H9 (cell line): ENCODE measurements at regions not wholly inside any gene's neighbourhood (a gene's known extent, or its start where the extent isn't known, plus 50 kb on each side); places are given as distances from the start of the nearest gene placed in this dataset.

ENCODE experiments used
- DNase-seq: peaks from one replicate; pipeline ENCODE4 v3.0.0-alpha.2; 2017
- H2AFZ ChIP-seq: one replicate; pipeline ENCODE4 v1.6.1; 2013; ENCODE audit warnings: mild to moderate bottlenecking, low read length, control low read depth, moderate library complexity
- H2AK5ac ChIP-seq: 2 replicates; pipeline ENCODE4 v1.6.1; 2013; ENCODE audit warnings: low read length, control low read depth, mixed read lengths; ENCODE audit not compliant: insufficient read length
- H2BK120ac ChIP-seq: one replicate; pipeline ENCODE4 v1.6.1; 2013; ENCODE audit warnings: low read depth, mild to moderate bottlenecking, low read length, control low read depth, inconsistent platforms; ENCODE audit not compliant: poor library complexity, severe bottlenecking
- H2BK12ac ChIP-seq: 2 replicates; pipeline ENCODE4 v1.6.1; 2013; ENCODE audit warnings: low read length, control low read depth, mixed read lengths, low read depth; ENCODE audit not compliant: insufficient read length
- H2BK15ac ChIP-seq: 2 replicates; pipeline ENCODE4 v1.6.1; 2013; ENCODE audit warnings: low read depth, low read length, control low read depth
- H2BK20ac ChIP-seq: one replicate; pipeline ENCODE4 v1.6.1; 2013; ENCODE audit warnings: low read depth, mild to moderate bottlenecking, low read length, control low read depth, inconsistent platforms; ENCODE audit not compliant: poor library complexity, severe bottlenecking
- H2BK5ac ChIP-seq: 2 replicates; pipeline ENCODE4 v1.6.1; 2013; ENCODE audit warnings: low read length, control low read depth, mixed read lengths; ENCODE audit not compliant: insufficient read length
- H3K14ac ChIP-seq: 2 replicates; pipeline ENCODE4 v1.6.1; 2013; ENCODE audit warnings: low read length, control low read depth; ENCODE audit not compliant: insufficient read depth
- H3K18ac ChIP-seq: 2 replicates; pipeline ENCODE4 v1.6.1; 2013; ENCODE audit warnings: low read depth, mild to moderate bottlenecking, mixed read lengths, low read length, control low read depth; ENCODE audit not compliant: insufficient read length
- H3K23ac ChIP-seq: 2 replicates; pipeline ENCODE4 v1.6.1; 2013; ENCODE audit warnings: low read length, control low read depth, mixed read lengths, low read depth; ENCODE audit not compliant: insufficient read length
- H3K23me2 ChIP-seq: 2 replicates; pipeline ENCODE4 v1.6.1; 2013; ENCODE audit warnings: low read depth, mild to moderate bottlenecking, mixed read lengths, low read length, control low read depth; ENCODE audit not compliant: insufficient read length, poor library complexity, severe bottlenecking
- H3K27ac ChIP-seq: 2 replicates; pipeline ENCODE4 v1.5.1; 2013; ENCODE audit warnings: low read length, control low read depth, mixed read lengths, low read depth; ENCODE audit not compliant: insufficient read length
- H3K27me3 ChIP-seq: 2 replicates; pipeline ENCODE4 v1.6.1; 2013; ENCODE audit warnings: low read length, control low read depth, inconsistent platforms; ENCODE audit not compliant: insufficient read depth
- H3K4ac ChIP-seq: 2 replicates; pipeline ENCODE4 v1.6.1; 2013; ENCODE audit warnings: low read depth, mild to moderate bottlenecking, control low read depth, inconsistent platforms, low read length, moderate library complexity
- H3K4me1 ChIP-seq: 2 replicates; pipeline ENCODE4 v1.6.1; 2013; ENCODE audit warnings: low read length, control low read depth, inconsistent platforms; ENCODE audit not compliant: insufficient read depth
- H3K4me2 ChIP-seq: 2 replicates; pipeline ENCODE4 v1.6.1; 2013; ENCODE audit warnings: low read length, control low read depth, mixed read lengths; ENCODE audit not compliant: insufficient read length, insufficient read depth
- H3K56ac ChIP-seq: 2 replicates; pipeline ENCODE4 v1.6.1; 2013; ENCODE audit warnings: low read depth, mild to moderate bottlenecking, mixed read lengths, low read length, control low read depth; ENCODE audit not compliant: insufficient read length
- H3K79me1 ChIP-seq: 2 replicates; pipeline ENCODE4 v1.6.1; 2013; ENCODE audit warnings: low read depth, mild to moderate bottlenecking, moderate library complexity, low read length, control low read depth, inconsistent platforms; ENCODE audit not compliant: insufficient read depth, poor library complexity, severe bottlenecking
- H3K79me2 ChIP-seq: 2 replicates; pipeline ENCODE4 v1.6.1; 2013; ENCODE audit warnings: low read length, control low read depth, inconsistent platforms; ENCODE audit not compliant: insufficient read depth
- H3K9ac ChIP-seq: 2 replicates; pipeline ENCODE4 v1.6.1; 2013; ENCODE audit warnings: low read length, control low read depth, mixed read lengths; ENCODE audit not compliant: insufficient read length; ENCODE audit errors: extremely low read depth
- H3K9me3 ChIP-seq: one replicate; pipeline ENCODE4 v1.6.1; 2013; ENCODE audit warnings: low read depth, low read length, inconsistent platforms; ENCODE audit not compliant: control insufficient read depth
- H3T11ph ChIP-seq: one replicate; pipeline ENCODE4 v1.6.1; 2013; ENCODE audit warnings: mild to moderate bottlenecking, low read length, control low read depth, inconsistent platforms
- H4K20me1 ChIP-seq: one replicate; pipeline ENCODE4 v1.6.1; 2013; ENCODE audit not compliant: control insufficient read depth, insufficient read length, insufficient read depth
- H4K5ac ChIP-seq: 2 replicates; pipeline ENCODE4 v1.6.1; 2013; ENCODE audit warnings: low read depth, mild to moderate bottlenecking, mixed read lengths, low read length, control low read depth; ENCODE audit not compliant: insufficient read length
- H4K8ac ChIP-seq: replicated peaks from 2 replicates; pipeline ENCODE4 v1.6.1; 2013; ENCODE audit warnings: low read length, control low read depth, mixed read lengths, low read depth; ENCODE audit not compliant: insufficient read length
- H4K91ac ChIP-seq: 2 replicates; pipeline ENCODE4 v1.6.1; 2013; ENCODE audit warnings: low read depth, mild to moderate bottlenecking, moderate library complexity, mixed read lengths, low read length, control low read depth; ENCODE audit not compliant: insufficient read length
- H3K27ac Mint-ChIP-seq, 3 experiments: 2 replicates in 2 of 3; 3 replicates in 1 of 3; pipeline ENCODE4 v1.8.0; 2020 to 2021; ENCODE audit warnings: mixed read lengths in 3 of 3, mild to moderate bottlenecking in 1 of 3, moderate library complexity in 1 of 3
- H3K27me3 Mint-ChIP-seq: 2 replicates; pipeline ENCODE4 v1.8.0; 2021; ENCODE audit warnings: low read depth, mild to moderate bottlenecking, moderate library complexity, mixed read lengths
- H3K36me3 Mint-ChIP-seq, 3 experiments: 2 replicates in 2 of 3; 3 replicates in 1 of 3; pipeline ENCODE4 v1.8.0; 2020 to 2021; ENCODE audit warnings: low read depth in 3 of 3, mixed read lengths in 3 of 3; ENCODE audit not compliant: insufficient read depth in 1 of 3
- H3K4me1 Mint-ChIP-seq, 2 experiments: 2 replicates each; pipeline ENCODE4 v1.8.0; 2020; ENCODE audit warnings: mixed read lengths in 2 of 2
- H3K4me3 Mint-ChIP-seq, 2 experiments: 2 replicates in 1 of 2; 3 replicates in 1 of 2; pipeline ENCODE4 v1.8.0; 2020 to 2021; ENCODE audit warnings: mild to moderate bottlenecking in 2 of 2, mixed read lengths in 2 of 2, moderate library complexity in 1 of 2
- H3K9me3 Mint-ChIP-seq, 2 experiments: 2 replicates in 1 of 2; 3 replicates in 1 of 2; pipeline ENCODE4 v1.8.0; 2020; ENCODE audit warnings: mild to moderate bottlenecking in 2 of 2, mixed read lengths in 2 of 2, moderate library complexity in 1 of 2
- WGBS: extraction: QIAGEN DNeasy Blood & Tissue Kit; methylation state at CpG from one replicate; pipeline ENCODE4 v1.1.7; 2013; ENCODE audit warnings: missing lambda C conversion rate, low lambda C conversion rate, mixed read lengths; ENCODE audit not compliant: insufficient read length; ENCODE audit errors: extremely low coverage; 5-methylcytosine and 5-hydroxymethylcytosine counted together
- TF ChIP-seq, protein P1 (sequence below): fragments of 200-600 bp; sonication (generic); conservative IDR thresholded peaks from 3 replicates; pipeline ENCODE4 v1.8.0; 2021; ENCODE audit warnings: antibody characterized with exemption, mild to moderate bottlenecking

GRCh38 chr4:179766938-179767337 lies 2324.7 kb upstream of the AGA start:
- peaks cover 0 to 3% (median 0%) of the 10 kb centered on the region in 3 experiments; a peak in 3 of 7 replicates for H3K36me3 Mint-ChIP-seq
- Histone ChIP-seq H3K23ac (no peak overlapping the region), H3K79me2 (no peaks in the 10 kb centered on the region), H3K9ac (no peak overlapping the region), H4K8ac (no peak overlapping the region), H3K56ac (no peak overlapping the region), H2AK5ac (no peak overlapping the region), H4K91ac (no peak overlapping the region), H3K18ac (no peak overlapping the region), H3K23me2 (no peaks in the 10 kb centered on the region), H3K4me2 (no peak overlapping the region), H2BK15ac (no peak overlapping the region), H3K4me1 (no peaks in the 10 kb centered on the region), H3T11ph (no peak overlapping the region), H3K79me1 (no peaks in the 10 kb centered on the region), H2BK120ac (no peak overlapping the region), H4K20me1 (no peaks in the 10 kb centered on the region), H3K4ac (no peak overlapping the region), H3K14ac (no peak overlapping the region), H3K27ac (no peak overlapping the region), H2BK20ac (no peak overlapping the region), H2AFZ (no peak overlapping the region), H2BK5ac (no peak overlapping the region), H4K5ac (no peak overlapping the region), H2BK12ac (no peak overlapping the region), H3K27me3 (no peaks in the 10 kb centered on the region), H3K9me3 (no peaks in the 10 kb centered on the region)
- WGBS, result no CpG with 5 or more reads among the region's 4 CpGs
- H3K4me3 Mint-ChIP-seq, result no peak overlapping the region
- no peak for DNase-seq
- no peaks in the 10 kb centered on the region for H3K27me3 Mint-ChIP-seq
- no peaks in the 10 kb centered on the region for H3K4me1 Mint-ChIP-seq
- H3K9me3 Mint-ChIP-seq, result peaks cover 0 to 7% of the 10 kb centered on the region in 2 experiments; a peak in 3 of 5 replicates
- H3K27ac Mint-ChIP-seq, result no peak overlapping the region
- TF ChIP-seq, protein P1, sequence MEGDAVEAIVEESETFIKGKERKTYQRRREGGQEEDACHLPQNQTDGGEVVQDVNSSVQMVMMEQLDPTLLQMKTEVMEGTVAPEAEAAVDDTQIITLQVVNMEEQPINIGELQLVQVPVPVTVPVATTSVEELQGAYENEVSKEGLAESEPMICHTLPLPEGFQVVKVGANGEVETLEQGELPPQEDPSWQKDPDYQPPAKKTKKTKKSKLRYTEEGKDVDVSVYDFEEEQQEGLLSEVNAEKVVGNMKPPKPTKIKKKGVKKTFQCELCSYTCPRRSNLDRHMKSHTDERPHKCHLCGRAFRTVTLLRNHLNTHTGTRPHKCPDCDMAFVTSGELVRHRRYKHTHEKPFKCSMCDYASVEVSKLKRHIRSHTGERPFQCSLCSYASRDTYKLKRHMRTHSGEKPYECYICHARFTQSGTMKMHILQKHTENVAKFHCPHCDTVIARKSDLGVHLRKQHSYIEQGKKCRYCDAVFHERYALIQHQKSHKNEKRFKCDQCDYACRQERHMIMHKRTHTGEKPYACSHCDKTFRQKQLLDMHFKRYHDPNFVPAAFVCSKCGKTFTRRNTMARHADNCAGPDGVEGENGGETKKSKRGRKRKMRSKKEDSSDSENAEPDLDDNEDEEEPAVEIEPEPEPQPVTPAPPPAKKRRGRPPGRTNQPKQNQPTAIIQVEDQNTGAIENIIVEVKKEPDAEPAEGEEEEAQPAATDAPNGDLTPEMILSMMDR, result no peak
